ENCODE measurements at regions not wholly inside any gene's neighbourhood (a gene's known extent, or its start where the extent isn't known, plus 50 kb on each side); places are given as distances from the start of the nearest gene placed in this dataset.
A peak's percentile ranks its signal among the peaks of the same experiment; 100 is the strongest.
"Not testable (repeated sequence)": the region's sequence is repeated elsewhere in the genome, so short reads cannot be mapped to it uniquely, and the experiment has no call there.

DNA sequence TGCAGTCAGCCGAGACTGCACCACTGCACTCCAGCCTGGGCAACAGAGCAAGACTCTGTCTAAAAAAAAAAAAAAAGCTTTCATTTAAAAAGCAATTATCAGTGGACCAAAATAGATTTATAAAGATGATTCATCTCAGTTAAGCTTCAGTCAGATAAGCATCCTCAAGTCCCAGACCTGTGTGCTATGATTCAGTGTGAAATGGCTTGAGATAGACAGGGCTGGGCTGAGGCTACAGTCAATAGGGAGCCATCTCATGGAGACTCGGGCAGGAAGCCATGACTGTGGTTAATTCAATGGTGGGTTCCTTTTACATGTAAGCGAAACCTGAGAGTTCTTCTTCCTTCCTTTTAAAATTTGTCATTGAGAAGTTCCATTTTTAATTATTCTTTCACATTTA, 276.0 kb downstream of the TFAP2A start:
- no peak overlapping the region for H3K27ac ChIP-seq (ENCODE audit: low read depth, low read length)

GRCh38 chr6:10136636-10137035, 278.2 kb downstream of the TFAP2A start:
- H3K36me3 Mint-ChIP-seq (ENCODE audit: low read depth, unreplicated experiment) = no peaks in the 10 kb centered on the region
- Histone ChIP-seq H4K20me1 (ENCODE audit: insufficient read depth, low read length) (no peaks in the 10 kb centered on the region), H3K9ac (ENCODE audit: low read length) (no peak overlapping the region), H3K27me3 (ENCODE audit: insufficient read depth, low read length) (no peaks in the 10 kb centered on the region), H3K4me2 (ENCODE audit: low read length) (no peak overlapping the region), H3K4me3 (ENCODE audit: insufficient read depth, low read depth, low read length) (no peak overlapping the region), H2AFZ (ENCODE audit: low read depth, low read length) (no peak overlapping the region), H3K79me2 (ENCODE audit: insufficient read depth, low read length) (no peaks in the 10 kb centered on the region), H3K4me1 (ENCODE audit: insufficient read depth, low read length) (no peaks in the 10 kb centered on the region), H3K27ac (ENCODE audit: low read depth, low read length) (no peak overlapping the region), H3K9me3 (ENCODE audit: insufficient read depth, low read depth, low read length) (no peaks in the 10 kb centered on the region), H3K36me3 (ENCODE audit: insufficient read depth, low read length) (no peaks in the 10 kb centered on the region)
- TF ChIP-seq CTCF (IDR thresholded peaks at IDR 0.05; ENCODE audit: insufficient read depth, low read depth, low read length) = no peak
- no peak for TF ChIP-seq EZH2 (IDR thresholded peaks at IDR 0.05; ENCODE audit: insufficient read depth, low read length)
- no peaks in the 10 kb centered on the region for H3K27me3 Mint-ChIP-seq (ENCODE audit: low read depth, unreplicated experiment)
- H3K4me3 Mint-ChIP-seq (ENCODE audit: unreplicated experiment) = no peak overlapping the region
- no peak for DNase-seq (ENCODE audit: low read depth)
- H3K9me3 Mint-ChIP-seq (ENCODE audit: unreplicated experiment) = peaks cover 12% of the 10 kb centered on the region
- peaks cover 5% of the 10 kb centered on the region for H3K4me1 Mint-ChIP-seq (ENCODE audit: low read depth, unreplicated experiment)
- no peak for FAIRE-seq
- no peak overlapping the region for H3K27ac Mint-ChIP-seq (ENCODE audit: unreplicated experiment)

More for the DNA sequence above, 276.0 kb downstream of the TFAP2A start:
- Histone ChIP-seq H3K4me1 (ENCODE audit: insufficient read depth, low read length) (no peaks in the 10 kb centered on the region), H3K4me2 (ENCODE audit: low read length) (peak overlapping the region; percentile 35), H3K9me3 (ENCODE audit: insufficient read depth, low read depth, low read length) (no peaks in the 10 kb centered on the region), H3K36me3 (ENCODE audit: insufficient read depth, low read length) (no peaks in the 10 kb centered on the region), H3K27me3 (ENCODE audit: insufficient read depth, low read length) (no peaks in the 10 kb centered on the region), H3K79me2 (ENCODE audit: insufficient read depth, low read length) (no peaks in the 10 kb centered on the region), H3K4me3 (ENCODE audit: insufficient read depth, low read depth, low read length) (no peak overlapping the region), H3K9ac (ENCODE audit: low read length) (no peak overlapping the region), H4K20me1 (ENCODE audit: insufficient read depth, low read length) (no peaks in the 10 kb centered on the region), H2AFZ (ENCODE audit: low read depth, low read length) (no peak overlapping the region)
- Mint-ChIP-seq H3K36me3 (ENCODE audit: low read depth, unreplicated experiment) (no peaks in the 10 kb centered on the region), H3K27me3 (ENCODE audit: low read depth, unreplicated experiment) (no peaks in the 10 kb centered on the region), H3K4me1 (ENCODE audit: low read depth, unreplicated experiment) (peaks cover 5% of the 10 kb centered on the region), H3K27ac (ENCODE audit: unreplicated experiment) (no peak overlapping the region), H3K9me3 (ENCODE audit: unreplicated experiment) (peaks cover 8% of the 10 kb centered on the region), H3K4me3 (ENCODE audit: unreplicated experiment) (no peak overlapping the region)
- FAIRE-seq = no peak
- TF ChIP-seq CTCF (IDR thresholded peaks at IDR 0.05; ENCODE audit: insufficient read depth, low read depth, low read length) (no peak), EZH2 (IDR thresholded peaks at IDR 0.05; ENCODE audit: insufficient read depth, low read length) (no peak)
- peak; percentile 69 for DNase-seq (ENCODE audit: low read depth)

DNA sequence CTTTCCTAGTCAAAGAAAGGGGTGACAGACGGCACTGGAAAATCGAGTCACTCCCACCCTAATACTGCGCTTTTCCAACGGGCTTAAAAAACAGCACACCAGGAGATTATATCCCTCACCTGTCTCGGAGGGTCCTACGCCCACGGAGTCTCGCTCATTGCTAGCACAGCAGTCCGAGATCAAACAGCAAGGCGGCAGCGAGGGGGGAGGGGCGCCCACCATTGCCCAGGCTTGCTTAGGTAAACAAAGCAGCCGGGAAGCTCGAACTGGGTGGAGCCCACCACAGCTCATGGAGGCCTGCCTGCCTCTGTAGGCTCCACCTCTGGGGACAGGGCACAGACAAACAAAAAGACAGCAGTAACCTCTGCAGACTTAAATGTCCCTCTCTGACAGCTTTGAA, 280.7 kb downstream of the TFAP2A start:
- H3K9ac ChIP-seq (ENCODE audit: low read length); H4K20me1 ChIP-seq (ENCODE audit: insufficient read depth, low read length); H3K27me3 ChIP-seq (ENCODE audit: insufficient read depth, low read length); H3K79me2 ChIP-seq (ENCODE audit: insufficient read depth, low read length); H3K36me3 ChIP-seq (ENCODE audit: insufficient read depth, low read length); H3K4me3 Mint-ChIP-seq (ENCODE audit: unreplicated experiment); H3K27ac Mint-ChIP-seq (ENCODE audit: unreplicated experiment); H2AFZ ChIP-seq (ENCODE audit: low read depth, low read length); H3K4me1 ChIP-seq (ENCODE audit: insufficient read depth, low read length); DNase-seq (ENCODE audit: low read depth); H3K9me3 ChIP-seq (ENCODE audit: insufficient read depth, low read depth, low read length); H3K27me3 Mint-ChIP-seq (ENCODE audit: low read depth, unreplicated experiment); FAIRE-seq; H3K4me2 ChIP-seq (ENCODE audit: low read length); H3K4me3 ChIP-seq (ENCODE audit: insufficient read depth, low read depth, low read length); H3K27ac ChIP-seq (ENCODE audit: low read depth, low read length); H3K36me3 Mint-ChIP-seq (ENCODE audit: low read depth, unreplicated experiment); H3K4me1 Mint-ChIP-seq (ENCODE audit: low read depth, unreplicated experiment): not testable (repeated sequence)
- H3K9me3 Mint-ChIP-seq (ENCODE audit: unreplicated experiment) = peaks cover 12% of the 10 kb centered on the region
